ENCODE measurements at regions not wholly inside any gene's neighbourhood (a gene's known extent, or its start where the extent isn't known, plus 50 kb on each side); places are given as distances from the start of the nearest gene placed in this dataset.
"Not testable (repeated sequence)": the region's sequence is repeated elsewhere in the genome, so short reads cannot be mapped to it uniquely, and the experiment has no call there.

DNA sequence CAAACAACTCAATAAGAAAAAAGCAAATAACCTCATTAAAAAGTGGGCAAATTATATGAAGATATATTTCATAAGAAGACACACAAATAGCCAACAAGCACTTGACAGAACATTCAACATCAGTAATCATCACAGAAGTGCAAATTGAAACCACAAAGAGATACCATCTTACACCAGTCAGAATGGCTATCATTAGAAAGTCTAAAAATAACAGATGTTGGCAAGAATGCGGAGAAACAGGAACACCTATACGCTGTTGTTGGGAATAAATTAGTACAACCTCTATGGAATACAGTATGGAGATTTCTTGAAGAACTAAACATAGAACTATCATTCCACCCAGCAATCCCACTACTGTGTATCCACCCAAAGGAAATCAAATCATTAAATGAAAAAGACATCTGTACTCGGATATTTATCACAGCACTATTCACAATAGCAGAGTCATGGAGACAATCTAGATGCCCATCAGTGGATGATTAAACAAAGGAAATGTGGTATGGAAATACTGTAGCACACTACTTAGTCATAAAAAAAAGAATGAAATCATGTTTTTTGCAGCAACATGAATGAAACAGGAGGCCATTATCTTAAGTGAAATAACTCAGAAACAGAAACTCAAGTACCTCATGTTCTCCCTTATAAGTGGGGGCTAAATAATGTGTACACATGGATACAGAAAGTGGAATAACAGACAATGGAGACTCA lies 106.8 kb upstream of the FST start:
- no peak for DNase-seq

DNA sequence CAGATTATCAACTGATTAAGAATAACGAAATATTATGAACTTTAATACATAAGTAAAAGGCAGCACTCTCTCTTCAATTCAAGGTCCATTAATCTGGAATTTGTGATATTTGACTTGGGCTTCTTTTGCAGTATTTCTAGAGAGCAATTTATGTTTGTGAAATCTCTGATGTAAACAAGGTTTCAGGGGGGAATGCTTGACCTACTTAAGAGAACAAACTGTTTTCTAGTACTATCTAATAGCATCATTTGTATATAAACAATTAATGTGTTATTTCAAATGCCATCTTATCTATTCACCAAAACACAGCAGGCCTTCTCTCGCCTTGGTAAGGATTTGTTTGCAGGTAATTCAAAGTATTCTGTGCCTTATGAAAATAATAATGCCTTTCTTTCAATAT lies 103.6 kb upstream of the FST start:
- DNase-seq: no peak

DNA sequence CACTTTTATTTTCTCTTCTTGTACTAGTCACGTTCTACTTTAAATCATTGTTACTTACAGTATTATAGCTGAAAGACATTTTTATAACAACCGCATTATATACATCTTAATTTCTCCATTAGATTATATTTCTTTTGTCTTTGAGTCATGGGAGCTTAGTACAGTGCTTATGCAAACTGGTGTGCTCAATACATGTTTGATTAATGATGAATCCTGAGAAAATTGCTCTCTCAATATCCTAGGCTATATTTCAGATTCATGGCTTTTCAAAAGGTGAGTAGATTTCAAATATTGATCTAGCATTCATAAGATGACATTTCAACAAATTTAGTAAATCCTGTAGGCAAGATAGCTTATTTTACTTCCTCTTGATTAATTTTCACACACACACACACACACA lies 102.2 kb upstream of the FST start:
- no peak for DNase-seq

DNA sequence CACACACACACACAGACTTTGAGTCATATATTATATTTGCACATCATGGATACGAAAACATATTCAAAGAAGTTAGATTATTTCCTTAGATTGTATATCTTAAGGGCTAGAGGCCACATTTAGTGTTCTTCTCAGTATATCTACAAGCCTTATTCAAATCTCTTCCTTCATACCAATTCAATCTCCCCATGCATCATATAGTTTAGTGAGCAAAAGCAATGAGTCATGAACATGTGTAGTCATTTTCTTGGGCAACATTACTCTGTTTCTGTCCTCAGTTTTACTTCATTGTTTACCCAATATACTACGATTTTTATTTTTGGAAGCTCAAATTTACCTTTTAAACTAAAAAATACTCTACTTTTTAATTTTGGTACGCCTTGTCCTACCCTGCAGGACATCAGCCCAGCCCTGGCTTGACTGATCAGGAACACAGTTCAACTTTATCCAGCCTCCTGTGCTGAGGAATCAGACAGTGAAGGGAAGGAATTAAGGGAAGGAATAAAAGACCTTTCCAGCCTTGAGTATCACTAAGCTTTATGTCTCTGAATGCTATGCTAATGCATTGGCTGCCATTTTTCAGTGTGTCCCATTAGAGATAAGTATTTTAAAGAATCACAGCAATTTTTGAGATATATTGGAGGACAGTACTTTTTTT lies 101.7 kb upstream of the FST start:
- DNase-seq: no peak

DNA sequence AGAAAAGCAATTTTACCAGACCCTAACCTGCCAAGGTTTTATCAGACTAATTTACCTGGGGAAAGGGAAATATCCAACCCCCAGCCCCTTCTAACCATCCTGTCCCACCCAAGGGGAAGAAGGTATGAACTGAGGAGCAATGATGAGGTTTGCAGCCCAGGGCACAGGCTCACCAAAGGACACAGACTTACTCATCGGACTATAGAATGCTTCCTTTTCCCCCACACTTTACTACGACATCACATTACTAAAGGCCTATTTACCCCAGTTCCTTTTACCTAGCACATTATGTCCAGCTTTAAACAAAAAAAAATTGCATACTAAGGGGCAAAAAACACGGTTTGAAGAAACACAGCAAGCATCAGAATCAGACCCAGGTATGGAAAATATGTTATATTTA lies 94.1 kb upstream of the FST start:
- no peak for DNase-seq

DNA sequence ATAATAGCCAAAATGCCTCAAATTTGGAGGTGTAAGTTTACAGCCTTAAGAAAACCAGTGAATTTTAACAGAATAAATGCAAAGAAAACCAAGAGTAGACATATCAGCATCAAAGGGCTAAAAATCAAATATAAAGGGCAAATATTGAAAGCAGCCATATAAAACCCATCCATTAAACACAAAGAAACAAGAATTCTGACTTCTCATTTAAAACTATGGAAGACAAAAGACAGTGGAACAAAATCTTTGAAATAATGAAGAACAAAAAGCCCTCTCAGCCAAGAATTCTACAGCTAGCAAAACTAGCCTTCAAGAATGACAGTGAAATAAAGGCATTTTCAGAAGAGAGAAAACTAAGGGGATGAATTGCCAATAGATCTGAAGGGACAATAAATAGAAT lies 91.3 kb upstream of the FST start:
- DNase-seq: no peak

DNA sequence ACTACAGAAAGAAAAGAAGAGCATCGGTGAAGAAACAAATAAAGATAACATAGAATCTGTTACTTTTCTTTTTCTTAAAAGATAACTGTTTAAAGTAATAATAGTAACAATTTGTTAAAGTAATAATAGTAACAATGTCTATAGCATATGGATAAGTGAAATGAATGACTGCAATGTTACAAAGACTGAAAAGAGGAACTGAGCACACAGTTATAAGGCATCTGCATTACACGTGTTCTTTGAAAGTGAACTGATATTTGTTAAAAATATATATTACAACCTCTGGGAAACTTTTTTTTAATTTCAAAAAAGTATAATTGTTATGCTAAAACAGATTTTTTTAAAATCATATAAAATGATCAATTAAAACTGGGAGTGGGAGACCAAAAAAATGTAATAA lies 88.4 kb upstream of the FST start:
- DNase-seq: no peak

DNA sequence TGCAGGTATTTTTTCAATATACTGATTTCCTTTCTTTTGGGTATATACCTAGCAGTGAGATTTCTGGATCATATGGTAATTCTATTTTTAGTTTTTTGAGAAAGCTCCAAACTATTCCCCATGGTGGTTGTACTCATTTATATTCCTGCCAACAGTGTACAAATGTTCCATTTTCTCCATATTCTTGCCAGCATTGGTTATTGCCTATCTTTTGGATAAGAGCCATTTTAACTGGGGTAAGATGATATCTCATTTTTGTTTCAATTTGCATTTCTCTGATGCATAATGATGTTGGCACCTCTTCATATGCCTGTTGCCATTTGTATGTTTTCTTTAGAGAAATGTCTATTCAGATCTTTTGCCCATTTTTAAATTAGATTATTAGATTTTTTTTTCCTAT lies 85.6 kb upstream of the FST start:
- DNase-seq: no peak

DNA sequence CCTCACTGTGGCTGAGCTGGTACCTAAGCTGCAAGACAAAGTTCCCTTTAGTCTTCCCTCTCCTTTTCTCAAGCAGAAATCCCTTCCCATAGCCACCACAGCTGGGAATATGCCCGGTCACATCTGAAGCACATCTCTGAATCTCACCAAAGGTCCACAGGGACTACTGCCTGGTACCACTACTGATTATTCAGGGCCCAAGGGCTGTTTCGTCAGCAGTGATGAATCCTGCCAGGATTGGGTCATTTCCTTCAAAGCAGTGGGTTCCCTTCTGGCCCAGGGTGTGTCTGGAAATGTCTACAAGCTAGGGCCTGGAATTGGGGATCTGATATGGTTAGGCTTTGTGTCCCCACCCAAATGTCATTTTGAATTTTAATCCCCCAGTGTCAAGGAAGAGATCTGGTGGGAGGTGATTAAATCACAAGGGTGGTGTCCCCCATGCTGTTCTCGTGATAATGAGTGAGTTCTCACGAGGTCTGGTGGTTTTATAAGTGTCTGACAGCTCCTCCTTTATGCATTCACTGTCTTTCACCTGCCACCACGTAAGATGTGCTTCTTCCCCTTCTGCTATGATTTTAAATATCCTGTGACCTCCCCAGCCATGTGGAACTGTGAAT lies 83.2 kb upstream of the FST start:
- DNase-seq: no peak

DNA sequence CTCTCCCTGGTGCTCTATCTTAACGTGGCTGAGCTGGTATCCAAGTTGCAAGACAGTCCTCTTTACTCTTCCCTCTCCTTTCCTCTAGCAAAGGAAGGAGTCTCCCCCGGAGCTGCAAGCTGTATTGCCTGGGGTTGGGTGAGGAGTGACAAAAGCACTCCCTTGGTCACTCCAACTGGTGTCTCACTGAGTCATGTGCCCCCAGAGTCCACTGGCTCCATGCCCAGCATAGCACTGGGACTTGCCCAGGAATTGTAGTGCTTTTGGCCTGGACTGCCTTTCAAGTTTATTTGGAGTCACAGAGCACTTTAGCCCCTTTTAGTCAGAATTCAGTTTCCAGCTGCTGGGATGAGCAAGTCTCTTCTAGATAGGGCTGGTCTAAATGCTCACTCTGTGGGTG lies 82.6 kb upstream of the FST start:
- no peak for DNase-seq

DNA sequence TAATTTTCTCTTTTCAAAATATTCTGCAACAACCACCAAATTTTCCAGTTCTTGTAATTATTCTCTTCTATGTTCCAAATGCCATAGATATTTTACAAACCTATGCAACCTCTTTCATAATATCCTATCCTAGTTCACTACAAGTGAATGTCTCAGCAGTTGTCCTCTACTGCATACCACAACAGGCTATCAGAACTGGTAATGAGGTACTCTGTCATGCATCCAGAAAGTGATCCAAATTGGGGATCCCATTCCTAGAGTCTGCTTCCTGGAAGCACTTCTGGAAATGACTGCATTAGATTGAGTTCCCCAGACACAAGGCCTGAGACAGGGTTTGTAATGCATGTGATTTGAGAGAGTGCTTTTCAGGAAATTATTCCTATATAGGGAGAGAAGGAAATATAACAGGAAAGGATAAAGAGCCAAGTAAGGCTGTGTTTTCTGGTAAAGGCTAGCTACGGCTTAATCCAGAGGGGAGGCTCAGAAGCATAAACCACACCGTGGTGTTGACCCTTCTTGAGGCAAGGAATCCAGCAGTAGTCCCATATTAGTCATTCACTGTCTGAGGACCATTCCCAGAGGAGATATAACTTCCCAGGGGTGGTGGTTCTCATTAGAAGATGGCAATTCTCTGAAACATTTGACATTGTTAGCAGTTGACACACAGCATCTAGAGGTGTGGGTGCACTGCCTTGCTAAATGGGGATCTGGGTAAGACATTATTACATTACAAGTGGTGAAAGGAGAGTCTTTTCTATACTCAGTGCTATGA lies 80.3 kb upstream of the FST start:
- DNase-seq: no peak

DNA sequence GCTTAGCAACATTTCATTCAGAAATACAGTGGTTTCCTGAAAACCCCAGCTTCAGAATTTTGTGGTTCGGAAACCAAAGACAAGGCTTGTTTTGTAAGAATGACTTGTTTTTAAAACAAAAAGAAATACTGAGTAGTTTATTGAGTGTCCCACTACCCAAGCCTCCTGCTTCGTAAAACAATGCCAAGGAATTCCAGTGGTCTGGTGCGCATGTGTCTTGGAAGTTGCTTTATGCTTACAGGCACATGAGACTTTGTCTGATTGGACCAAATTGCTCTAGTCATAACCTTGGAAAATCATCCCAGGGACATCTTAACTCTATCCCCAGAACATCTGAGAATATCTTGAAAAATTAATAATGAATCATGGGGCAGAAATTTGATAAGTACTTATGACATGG lies 77.1 kb upstream of the FST start:
- DNase-seq: no peak

DNA sequence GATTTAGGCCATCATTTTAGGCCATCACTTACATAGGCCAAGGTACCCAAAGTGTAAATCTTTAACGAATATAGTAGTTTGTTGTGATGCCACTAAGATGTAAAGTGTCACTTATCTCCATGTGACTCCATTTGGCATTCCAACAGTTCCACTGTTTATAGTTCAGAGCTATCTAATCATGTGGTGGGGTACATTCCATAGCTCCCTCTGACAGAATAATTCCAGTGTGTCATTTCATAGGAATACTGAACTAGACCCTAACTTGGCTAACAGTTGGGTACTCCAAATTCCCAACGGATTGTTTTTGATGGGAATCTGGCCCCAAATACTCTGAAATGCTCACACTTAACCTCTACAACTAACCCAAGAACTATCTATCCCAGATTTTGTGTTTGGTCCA lies 76.7 kb upstream of the FST start:
- no peak for DNase-seq

DNA sequence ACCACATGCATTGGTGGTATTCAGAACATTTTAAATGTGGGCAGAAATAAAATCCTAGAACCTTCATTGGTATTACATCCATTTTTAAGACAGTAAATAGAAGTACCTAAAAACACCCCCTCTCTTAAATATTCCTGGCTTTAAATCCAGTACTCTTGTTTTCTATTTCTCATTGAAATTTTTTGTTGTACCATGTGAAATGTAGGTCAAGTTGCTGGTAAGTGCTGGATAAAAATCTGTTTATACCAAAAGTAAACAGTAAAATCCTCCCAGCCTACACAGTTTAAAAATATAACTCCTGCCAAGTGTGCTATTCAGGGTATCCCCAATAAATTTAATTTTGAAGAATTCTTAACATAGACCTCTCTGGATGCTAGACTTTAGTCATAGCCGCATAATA lies 75.0 kb upstream of the FST start:
- no peak for DNase-seq

DNA sequence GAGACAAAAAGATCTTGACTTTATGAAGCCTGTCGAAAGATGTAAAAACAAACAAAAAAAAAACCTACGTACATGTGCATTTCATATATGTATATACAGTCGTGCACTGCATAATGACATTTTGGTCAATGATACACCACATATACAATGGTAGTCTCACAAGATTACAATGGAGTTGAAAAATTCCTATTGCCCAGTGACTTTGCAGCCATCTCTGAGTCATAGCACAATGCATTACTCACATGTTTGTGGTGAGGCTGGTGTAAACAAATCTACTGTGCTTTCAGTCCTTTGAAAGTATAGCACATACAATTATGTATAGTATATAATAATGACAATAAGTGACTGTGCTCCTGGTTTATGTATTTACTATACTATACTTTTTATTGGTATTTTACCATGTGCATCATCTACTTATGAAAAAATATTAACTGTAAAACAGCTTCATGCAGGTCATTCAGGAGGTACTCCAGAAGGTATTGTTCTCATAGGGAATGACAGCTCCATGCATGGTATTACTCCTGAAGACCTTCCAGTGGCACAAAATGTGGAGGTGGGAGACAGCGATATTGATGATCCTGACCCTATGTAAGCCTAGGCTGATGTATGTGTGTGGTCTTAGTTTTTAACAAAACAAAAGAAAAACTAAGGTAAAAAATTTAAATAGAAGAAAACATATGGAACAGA lies 73.7 kb upstream of the FST start:
- DNase-seq: no peak

DNA sequence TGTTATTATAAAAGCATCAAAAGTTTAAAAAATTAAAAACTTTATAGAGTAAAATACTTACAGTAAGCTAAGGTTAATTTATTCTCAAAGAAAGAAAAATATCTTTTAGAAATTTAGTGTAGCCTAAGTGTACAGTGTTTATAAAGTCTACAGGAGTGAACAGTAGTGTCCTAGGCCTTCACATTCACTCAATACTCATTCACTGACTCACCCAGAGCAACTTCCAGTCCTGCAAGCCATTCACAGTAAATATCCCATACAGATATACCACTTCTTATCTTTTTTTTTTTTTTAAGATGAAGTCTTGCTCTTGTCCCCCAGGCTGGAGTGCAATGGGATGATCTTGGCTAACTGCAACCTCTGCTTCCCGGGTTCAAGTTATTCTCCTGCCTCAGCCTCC lies 73.1 kb upstream of the FST start:
- DNase-seq: no peak

DNA sequence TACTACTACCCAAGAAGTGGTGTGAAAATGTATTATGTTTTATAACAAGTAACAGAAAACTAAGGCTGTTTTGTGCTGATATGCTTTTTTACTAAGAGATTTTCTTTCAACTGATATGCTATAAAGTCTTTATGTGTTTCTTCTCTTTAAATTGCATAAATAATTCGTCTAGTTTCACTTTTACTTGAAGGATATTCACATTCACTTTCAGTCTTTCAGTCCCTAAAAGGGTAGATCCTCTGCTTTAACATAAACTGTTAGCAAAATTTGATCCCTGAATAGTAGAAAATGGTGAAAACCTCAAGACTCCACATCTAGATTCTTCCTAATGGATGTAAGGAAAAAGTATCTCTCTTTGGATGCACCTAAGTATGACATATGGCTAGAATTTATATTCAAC lies 69.0 kb upstream of the FST start:
- no peak for DNase-seq

DNA sequence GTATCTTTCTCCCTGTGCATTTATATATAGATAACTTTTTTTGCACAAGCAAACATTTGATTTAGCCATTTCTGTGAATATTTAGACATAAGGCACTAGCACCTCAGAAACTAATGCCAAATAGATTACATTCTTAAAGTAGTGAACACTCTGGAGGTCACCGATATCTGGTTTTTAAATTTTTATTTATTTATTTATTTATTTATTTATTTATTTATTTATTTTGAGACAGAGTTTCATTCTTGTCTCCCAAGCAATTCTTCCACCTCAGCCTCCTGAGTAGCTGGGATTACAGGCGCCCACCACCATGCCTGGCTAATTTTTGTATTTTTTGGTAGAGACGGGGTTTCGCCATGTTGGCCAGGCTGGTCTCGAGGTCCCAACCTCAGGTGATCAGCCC lies 67.9 kb upstream of the FST start:
- not testable (repeated sequence) for DNase-seq

DNA sequence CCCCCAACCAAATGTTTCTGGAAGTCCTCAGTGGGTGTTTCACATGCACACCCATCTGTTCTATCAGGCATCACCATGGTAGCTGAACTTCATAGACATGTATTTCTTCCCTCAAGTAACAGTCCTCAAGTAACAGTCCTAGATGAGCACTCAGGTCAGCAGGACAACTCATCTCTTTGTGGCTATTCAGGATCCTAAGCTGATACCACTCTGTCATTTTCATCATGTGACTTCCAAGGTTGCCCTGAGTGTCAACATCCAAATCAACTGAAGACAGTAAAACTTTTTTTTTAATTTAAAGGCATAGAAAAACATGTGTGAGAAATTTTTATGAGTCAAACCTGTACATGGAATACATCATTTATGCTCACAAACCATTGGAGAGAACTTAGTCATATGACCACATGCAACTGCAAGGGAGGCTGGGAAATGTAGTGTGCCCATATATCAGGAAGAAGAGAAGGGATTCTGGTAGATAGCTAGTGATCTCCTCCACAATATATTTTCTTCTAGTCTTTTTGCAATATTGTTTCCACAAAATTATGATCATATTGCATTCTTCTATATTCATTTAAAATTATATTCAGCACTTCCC lies 64.2 kb upstream of the FST start:
- no peak for DNase-seq

DNA sequence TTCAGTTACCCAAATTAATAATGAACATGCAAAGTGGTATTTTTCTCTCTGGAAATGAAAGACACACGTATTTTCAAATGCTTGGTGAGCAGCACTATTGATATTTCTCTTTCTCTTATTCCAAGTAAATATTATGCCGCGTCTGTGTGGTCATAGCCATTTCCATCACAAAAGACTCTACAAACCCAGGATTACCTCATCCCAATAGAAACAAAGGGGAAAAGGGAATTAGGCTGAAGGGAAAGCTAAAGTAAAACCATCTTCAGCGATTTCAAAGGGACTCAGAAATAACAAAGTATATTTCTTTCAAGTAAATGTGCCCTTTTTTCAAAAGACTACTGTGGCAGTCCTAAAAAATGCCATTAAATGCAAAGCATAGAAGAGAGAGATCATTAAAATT lies 62.0 kb upstream of the FST start:
- no peak for DNase-seq

DNA sequence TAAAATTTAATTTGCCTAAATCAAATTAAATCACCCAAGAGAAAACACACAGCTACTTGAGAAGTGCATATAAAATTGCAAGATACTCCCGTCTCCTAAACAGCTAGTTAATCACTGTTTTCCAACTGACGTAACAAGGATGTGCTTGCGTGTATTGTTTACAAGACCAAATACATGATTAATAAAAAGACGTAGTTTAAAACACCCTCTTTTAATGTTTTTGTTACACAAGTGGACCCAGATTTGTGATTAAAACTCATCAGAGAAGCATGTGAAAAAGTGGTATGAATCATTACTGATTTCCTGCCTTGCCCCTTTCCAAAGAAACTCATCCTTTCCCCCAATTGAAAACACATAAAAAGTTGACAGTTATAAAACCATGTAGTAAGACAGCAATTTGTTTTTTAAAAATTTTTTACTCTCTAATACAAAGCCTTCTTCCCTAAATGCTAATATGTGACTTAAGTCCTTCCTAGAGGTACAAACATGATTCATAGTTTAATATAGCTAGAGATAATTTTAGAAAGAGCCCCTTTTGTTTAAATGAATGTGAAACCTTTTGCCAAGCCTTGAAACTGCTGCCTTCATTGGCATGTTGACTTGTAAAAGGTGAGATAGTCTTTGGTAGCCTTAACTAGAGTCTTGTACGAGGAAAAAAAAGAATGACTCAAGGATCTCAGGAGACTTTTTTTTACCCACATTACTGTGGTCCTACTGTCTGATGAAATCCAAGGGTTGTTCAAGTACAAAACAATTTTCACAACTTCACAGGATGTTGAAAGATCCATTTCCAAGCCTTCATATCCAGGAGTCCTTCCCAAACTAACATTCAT lies 61.4 kb upstream of the FST start:
- DNase-seq: no peak

DNA sequence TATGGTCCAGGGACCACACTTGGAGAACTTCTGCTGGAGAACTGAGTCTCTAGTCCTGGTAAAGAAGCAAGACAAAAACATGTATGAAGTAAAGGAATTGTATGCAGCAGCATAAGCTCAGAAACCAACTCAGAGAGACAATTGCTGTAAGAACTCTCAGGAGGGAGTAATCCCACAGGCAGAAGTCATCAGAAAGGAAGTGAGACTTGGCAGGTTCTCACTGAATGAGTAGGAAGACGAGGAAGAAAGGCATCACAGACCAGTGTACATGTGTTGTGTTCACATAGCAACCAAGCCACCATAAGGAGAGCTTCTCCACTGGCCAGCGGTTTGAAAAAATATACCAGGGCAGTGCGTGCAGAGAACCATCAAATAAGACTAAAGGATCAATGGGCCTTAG lies 57.9 kb upstream of the FST start:
- no peak for DNase-seq

Measured in NCI-H446 treated with DMSO at 0.1 percent for 48 hours (cell line).